RWPE1 (cell line): ENCODE measurements at regions not wholly inside any gene's neighbourhood (a gene's known extent, or its start where the extent isn't known, plus 50 kb on each side); places are given as distances from the start of the nearest gene placed in this dataset.
"Not testable (repeated sequence)": the region's sequence is repeated elsewhere in the genome, so short reads cannot be mapped to it uniquely, and the experiment has no call there.

Experiments used
- CTCF ChIA-PET: fragments of 350-600 bp; sonication (Branson Sonifier 250); formaldehyde crosslinking; extraction: SDS; loops from one replicate; lab custom pipeline; 2021; lab: Yijun Ruan, JAX
- POLR2A ChIA-PET: fragments of 400-600 bp; formaldehyde crosslinking; extraction: SDS; loops from one replicate; lab custom pipeline; 2020; ENCODE audit warnings: antibody characterized with exemption; ENCODE audit not compliant: low non-redundant PET; lab: Yijun Ruan, JAX
- DNase-seq: peaks from one replicate; pipeline ENCODE4 v3.0.0; 2012; ENCODE audit warnings: low spot score
- H3K27ac ChIP-seq: fragments of 450-650 bp; 2 replicates; pipeline ENCODE4 v1.5.1; 2017
- TF ChIP-seq, protein P1 (sequence below): fragments of 450-650 bp; conservative IDR thresholded peaks from 2 replicates; pipeline ENCODE4 v1.5.1; 2017; ENCODE audit warnings: low read depth, mild to moderate bottlenecking

DNA sequence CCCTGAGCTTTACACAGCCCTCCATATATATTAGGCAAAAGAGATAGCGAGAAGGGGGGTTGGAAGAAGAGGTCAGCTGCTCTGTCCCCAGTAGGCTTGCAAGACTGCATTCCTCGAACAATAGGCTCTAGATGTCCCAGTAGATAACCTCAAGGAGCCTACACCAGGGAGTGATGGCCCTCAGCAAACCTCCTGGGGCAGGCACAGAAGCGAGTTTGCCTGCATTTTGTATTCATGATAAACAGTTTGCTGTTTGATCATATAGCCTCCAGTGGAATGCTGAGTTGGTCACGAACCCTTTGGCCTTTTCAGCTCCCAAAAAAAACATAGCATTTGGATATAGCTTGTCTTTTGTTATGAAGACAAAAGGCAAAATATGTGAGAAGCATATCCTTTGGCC is 95.1 kb upstream of the GRAMD1B start:
- no peak for DNase-seq
- TF ChIP-seq, protein P1, sequence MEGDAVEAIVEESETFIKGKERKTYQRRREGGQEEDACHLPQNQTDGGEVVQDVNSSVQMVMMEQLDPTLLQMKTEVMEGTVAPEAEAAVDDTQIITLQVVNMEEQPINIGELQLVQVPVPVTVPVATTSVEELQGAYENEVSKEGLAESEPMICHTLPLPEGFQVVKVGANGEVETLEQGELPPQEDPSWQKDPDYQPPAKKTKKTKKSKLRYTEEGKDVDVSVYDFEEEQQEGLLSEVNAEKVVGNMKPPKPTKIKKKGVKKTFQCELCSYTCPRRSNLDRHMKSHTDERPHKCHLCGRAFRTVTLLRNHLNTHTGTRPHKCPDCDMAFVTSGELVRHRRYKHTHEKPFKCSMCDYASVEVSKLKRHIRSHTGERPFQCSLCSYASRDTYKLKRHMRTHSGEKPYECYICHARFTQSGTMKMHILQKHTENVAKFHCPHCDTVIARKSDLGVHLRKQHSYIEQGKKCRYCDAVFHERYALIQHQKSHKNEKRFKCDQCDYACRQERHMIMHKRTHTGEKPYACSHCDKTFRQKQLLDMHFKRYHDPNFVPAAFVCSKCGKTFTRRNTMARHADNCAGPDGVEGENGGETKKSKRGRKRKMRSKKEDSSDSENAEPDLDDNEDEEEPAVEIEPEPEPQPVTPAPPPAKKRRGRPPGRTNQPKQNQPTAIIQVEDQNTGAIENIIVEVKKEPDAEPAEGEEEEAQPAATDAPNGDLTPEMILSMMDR, result no peak
- H3K27ac ChIP-seq, result no peak overlapping the region
- CTCF ChIA-PET, result interaction anchor here (0.6 kb wide), 1 partner anchor 25 kb away, joined by 3 read pairs; no protein-coding TSS in a partner anchor
- POLR2A ChIA-PET, result no interaction called here

DNA sequence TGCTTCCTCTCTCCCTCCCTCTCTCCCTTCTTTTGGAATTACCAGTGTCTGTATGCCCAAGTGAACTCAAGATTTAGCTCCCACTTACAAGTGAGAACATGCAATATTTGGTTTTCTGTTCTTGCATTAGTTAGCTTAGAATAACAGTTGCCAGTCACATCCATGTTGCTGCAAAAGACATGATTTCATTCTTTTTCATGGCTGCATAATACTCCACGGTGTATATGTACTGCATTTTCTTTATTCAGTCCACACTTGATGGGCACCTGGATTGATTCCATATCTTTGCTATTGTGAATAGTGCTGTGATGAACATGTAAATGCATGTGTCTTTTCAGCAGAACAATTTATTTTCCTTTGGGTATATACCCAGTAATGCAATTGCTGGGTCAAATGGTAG is 97.5 kb upstream of the GRAMD1B start:
- H3K27ac ChIP-seq, CTCF ChIA-PET, DNase-seq, POLR2A ChIA-PET: not testable (repeated sequence)

DNA sequence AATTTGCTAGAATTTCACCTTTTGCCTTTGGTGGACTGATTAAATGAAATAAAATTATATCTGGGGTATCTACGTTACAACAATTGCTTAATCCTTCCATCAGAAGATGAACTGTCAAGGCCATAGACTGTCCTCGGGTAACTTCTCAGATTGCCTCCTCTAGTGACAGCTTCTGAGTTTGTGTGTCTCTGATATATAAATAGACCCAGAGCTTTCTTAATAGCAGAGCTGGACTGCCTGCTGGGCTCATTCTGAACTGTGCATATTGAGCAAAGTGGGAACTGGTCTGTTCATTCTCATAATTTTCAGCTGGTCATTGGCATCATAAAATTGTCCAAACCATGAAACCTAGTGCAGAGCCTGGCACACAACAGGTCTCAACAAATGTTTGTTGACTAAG is 99.1 kb upstream of the GRAMD1B start:
- TF ChIP-seq, protein P1, result no peak
- no peak for DNase-seq
- ChIA-PET CTCF (no interaction called here), POLR2A (no interaction called here)
- H3K27ac ChIP-seq, result no peak overlapping the region

DNA sequence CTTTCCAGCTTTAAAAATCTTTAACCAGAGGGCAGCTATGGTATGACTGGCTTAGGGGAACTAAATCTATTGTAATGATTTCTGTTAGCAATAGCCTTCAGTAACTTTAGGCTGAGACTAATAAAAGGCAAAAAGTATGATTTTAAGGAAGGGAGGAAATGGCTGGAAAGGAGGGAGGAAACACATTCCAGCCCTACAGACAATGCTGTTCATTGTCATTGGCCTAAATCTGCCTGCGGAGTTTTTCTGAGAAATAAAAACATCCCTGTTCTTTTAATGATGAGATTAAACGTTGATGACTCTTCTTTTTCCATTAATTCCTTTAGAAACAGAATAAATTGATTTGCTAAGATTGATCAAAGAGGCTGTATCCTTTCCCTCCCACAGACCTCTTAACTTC is 99.6 kb upstream of the GRAMD1B start:
- ChIA-PET POLR2A (no interaction called here), CTCF (no interaction called here)
- no peak overlapping the region for H3K27ac ChIP-seq
- DNase-seq, result no peak
- TF ChIP-seq, protein P1, result no peak

DNA sequence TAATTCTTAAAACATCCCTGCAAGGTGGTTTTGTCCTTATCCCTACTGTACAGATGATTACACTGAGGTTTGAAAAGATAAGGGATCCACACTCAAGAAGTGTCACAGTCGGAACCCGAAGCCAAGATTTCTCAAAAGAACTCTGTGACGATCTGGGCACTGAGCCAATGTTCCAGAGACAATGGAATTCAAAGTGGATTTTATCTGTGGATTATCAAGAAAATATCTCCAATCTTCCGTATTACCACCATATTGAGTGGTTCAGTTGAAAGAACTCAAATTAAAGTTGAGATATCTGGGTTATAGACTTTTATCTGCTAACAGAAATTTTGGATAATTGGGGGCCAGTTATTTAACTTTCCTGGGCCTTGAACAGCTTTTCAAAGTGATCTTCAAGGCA is 100.0 kb upstream of the GRAMD1B start:
- no peak overlapping the region for H3K27ac ChIP-seq
- TF ChIP-seq, protein P1, result no peak
- CTCF ChIA-PET, result no interaction called here
- no peak for DNase-seq
- POLR2A ChIA-PET, result no interaction called here

DNA sequence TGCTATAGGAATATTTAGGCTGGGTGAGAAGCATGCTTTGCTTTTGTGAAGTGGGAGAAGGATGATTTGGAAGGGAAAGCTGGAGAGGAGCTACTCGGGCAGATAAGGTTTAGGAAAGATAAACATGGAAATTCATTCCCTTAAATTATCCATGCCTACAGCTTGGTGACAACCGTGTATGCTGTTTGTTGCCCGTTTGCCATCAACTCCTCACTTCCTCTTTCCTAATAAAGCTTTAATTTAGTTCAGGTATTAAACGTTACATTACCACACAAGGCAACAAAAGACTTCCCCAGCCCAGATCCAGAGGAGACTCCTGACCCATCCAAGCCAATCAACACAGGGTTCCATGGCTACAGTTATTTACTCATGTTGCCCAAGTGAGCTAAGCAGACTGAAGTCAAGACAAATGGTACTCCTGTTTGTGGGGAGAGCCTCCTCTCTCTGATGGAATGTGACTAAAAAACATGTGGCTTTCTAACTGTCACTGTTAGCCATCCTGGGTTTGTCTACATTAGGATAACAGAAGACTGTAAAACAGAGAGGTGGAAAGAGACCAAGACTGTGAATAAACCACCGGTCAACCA is 101.7 kb upstream of the GRAMD1B start:
- DNase-seq, result no peak
- POLR2A ChIA-PET, result no interaction called here
- CTCF ChIA-PET, result interaction anchor here (0.8 kb wide), 1 partner anchor 109 kb away, joined by 3 read pairs; no protein-coding TSS in a partner anchor
- H3K27ac ChIP-seq, result no peak overlapping the region
- TF ChIP-seq, protein P1, result no peak

DNA sequence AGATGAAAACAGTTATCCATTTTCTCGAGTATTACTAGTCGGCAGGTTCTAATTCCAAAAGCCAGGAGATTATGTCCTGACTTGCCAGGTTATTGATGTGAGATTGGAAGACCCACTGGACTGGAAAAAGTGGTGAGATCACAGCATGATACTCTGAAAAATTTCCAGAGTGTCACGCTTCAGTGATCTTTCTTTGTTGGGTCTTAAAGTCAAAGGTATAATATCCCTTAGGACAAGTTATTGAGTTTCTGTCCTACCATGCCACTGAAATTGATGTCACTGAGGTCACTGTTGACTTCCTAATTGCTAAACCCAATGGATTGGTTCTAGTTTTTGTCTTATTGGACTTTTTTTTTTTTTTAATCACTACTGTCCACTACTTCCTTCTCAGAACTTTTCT is 104.5 kb upstream of the GRAMD1B start:
- CTCF ChIA-PET, result no interaction called here

More for the DNA sequence above, 104.5 kb upstream of the GRAMD1B start:
- H3K27ac ChIP-seq, result no peak overlapping the region
- TF ChIP-seq, protein P1, result no peak
- no peak for DNase-seq
- POLR2A ChIA-PET, result no interaction called here
